Panc1 (cell line): ENCODE measurements at regions not wholly inside any gene's neighbourhood (a gene's known extent, or its start where the extent isn't known, plus 50 kb on each side); places are given as distances from the start of the nearest gene placed in this dataset.

ENCODE experiments used
- ATAC-seq: fragments of 200-7000 bp; cut with Tn5 transposase; 2 replicates; pipeline ENCODE4 v1.9.1; 2020; ENCODE audit warnings: mild to moderate bottlenecking, moderate library complexity
- BruUV-seq: library from RNA; stranded (reverse); fragments of 400-500 nt; replicated peaks from 2 replicates; lab custom pipeline; 2021; lab: Mats Ljungman, UMichigan
- CTCF ChIA-PET: fragments of 300-600 bp; sonication (Branson Sonifier 250); formaldehyde crosslinking; loops from one replicate; lab custom pipeline; 2022; ENCODE audit warnings: antibody characterized with exemption; lab: Charles Lee
- POLR2A ChIA-PET: fragments of 300-600 bp; sonication (Branson Sonifier 250); formaldehyde crosslinking; loops from one replicate; lab custom pipeline; 2022; ENCODE audit warnings: antibody characterized with exemption; lab: Charles Lee
- DNase-seq: peaks from one replicate; pipeline ENCODE4 v3.0.0-alpha.2; 2010; ENCODE audit warnings: low read depth, low spot score
- H3K27ac ChIP-seq: 2 replicates; pipeline ENCODE4 v1.5.1; 2011; ENCODE audit warnings: mild to moderate bottlenecking, low read length, inconsistent platforms
- H3K27me3 ChIP-seq: fragments of 200-500 bp; sonication (Bioruptor generic); 2 replicates; pipeline ENCODE4 v1.6.0; 2014; ENCODE audit warnings: low read length, inconsistent platforms; ENCODE audit not compliant: control insufficient read depth, insufficient read depth
- H3K36me3 ChIP-seq: fragments of 200-500 bp; sonication (Bioruptor generic); 2 replicates; pipeline ENCODE4 v1.5.1; 2014; ENCODE audit warnings: inconsistent platforms, mild to moderate bottlenecking, low read length, moderate library complexity; ENCODE audit not compliant: control insufficient read depth, insufficient read depth
- H3K4me1 ChIP-seq: 2 replicates; pipeline ENCODE4 v1.5.1; 2011; ENCODE audit warnings: inconsistent platforms, mild to moderate bottlenecking, low read length, moderate library complexity; ENCODE audit not compliant: control insufficient read depth, insufficient read depth
- H3K4me3 ChIP-seq, 2 experiments: 2 replicates each; pipeline ENCODE4 v1.5.1; 2011 to 2012; ENCODE audit warnings: low read depth in 2 of 2, low read length in 2 of 2, mild to moderate bottlenecking in 2 of 2, inconsistent platforms in 1 of 2, moderate library complexity in 1 of 2
- H3K9me3 ChIP-seq: fragments of 200-500 bp; sonication (Bioruptor generic); 2 replicates; pipeline ENCODE4 v1.5.1; 2014; ENCODE audit warnings: low read depth, mild to moderate bottlenecking, inconsistent platforms, low read length, moderate library complexity; ENCODE audit not compliant: control insufficient read depth, insufficient read depth
- POLR2AphosphoS5 ChIP-seq: IDR thresholded peaks from 2 replicates; pipeline ENCODE4 v1.6.1; 2012; ENCODE audit warnings: mild to moderate bottlenecking, low read depth, low read length, moderate library complexity
- REST ChIP-seq, 2 experiments: IDR thresholded peaks; 2 replicates each; pipeline ENCODE4 v1.6.1; 2011 to 2012; ENCODE audit warnings: low read depth in 2 of 2, control low read depth in 1 of 2, low read length in 1 of 2, mild to moderate bottlenecking in 1 of 2, moderate library complexity in 1 of 2; ENCODE audit not compliant: insufficient read depth in 1 of 2
- SIN3A ChIP-seq: IDR thresholded peaks from 2 replicates; pipeline ENCODE4 v1.6.1; 2012; ENCODE audit warnings: low read depth, mild to moderate bottlenecking, low read length, moderate library complexity, borderline replicate concordance; ENCODE audit not compliant: insufficient read depth
- TCF7L2 ChIP-seq: IDR thresholded peaks from 2 replicates; pipeline ENCODE4 v1.6.1; 2011; ENCODE audit warnings: mild to moderate bottlenecking, low read depth, low read length, inconsistent platforms
- in situ Hi-C: cut with HindIII; loops from 2 replicates; pipeline ENCODE4 v1.10.0; 2016; ENCODE audit warnings: low sequenced_read_pairs, low pct_unique_long_range_greater_than_20kb
- intact Hi-C: fragments of 100-400 bp; cut with micrococcal nuclease; formaldehyde crosslinking; loops from one replicate; pipeline ENCODE4 v1.10.0; 2022; ENCODE audit not compliant: unreplicated experiment
- TF ChIP-seq, protein P1 (sequence below): fragments of 450-650 bp; IDR thresholded peaks from 2 replicates; pipeline ENCODE4 v1.5.1; 2017; ENCODE audit warnings: mild to moderate bottlenecking

DNA sequence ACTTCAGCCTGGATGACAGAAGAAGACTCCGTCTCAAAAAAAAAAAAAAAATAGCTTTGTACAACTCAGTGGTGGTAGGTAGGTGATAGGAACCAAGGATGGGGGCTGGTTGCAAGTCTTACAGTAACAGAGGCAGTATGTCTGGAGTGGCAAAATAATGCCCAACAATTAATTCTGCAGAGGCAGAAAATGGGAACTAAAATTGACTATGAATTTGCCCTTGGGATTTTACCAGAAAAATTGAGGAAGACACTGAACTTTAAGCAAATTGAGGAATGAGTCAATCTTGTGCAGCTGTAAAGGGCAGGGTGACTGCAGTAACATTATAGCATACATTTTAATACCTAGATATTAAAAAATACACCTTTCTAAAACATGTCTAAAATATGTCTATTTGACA lies 116.1 kb upstream of the FOXN2 start:
- DNase-seq (no peak), ATAC-seq (no peak)
- H3K9me3 ChIP-seq: no peaks in the 10 kb centered on the region
- TF ChIP-seq REST (IDR thresholded peaks at IDR 0.05; ENCODE audit: insufficient read depth in 1 of 2, low read depth in 2 of 2, low read length in 1 of 2) (no peak), POLR2AphosphoS5 (no peak), SIN3A (no peak), TCF7L2 (no peak)
- TF ChIP-seq, protein P1, sequence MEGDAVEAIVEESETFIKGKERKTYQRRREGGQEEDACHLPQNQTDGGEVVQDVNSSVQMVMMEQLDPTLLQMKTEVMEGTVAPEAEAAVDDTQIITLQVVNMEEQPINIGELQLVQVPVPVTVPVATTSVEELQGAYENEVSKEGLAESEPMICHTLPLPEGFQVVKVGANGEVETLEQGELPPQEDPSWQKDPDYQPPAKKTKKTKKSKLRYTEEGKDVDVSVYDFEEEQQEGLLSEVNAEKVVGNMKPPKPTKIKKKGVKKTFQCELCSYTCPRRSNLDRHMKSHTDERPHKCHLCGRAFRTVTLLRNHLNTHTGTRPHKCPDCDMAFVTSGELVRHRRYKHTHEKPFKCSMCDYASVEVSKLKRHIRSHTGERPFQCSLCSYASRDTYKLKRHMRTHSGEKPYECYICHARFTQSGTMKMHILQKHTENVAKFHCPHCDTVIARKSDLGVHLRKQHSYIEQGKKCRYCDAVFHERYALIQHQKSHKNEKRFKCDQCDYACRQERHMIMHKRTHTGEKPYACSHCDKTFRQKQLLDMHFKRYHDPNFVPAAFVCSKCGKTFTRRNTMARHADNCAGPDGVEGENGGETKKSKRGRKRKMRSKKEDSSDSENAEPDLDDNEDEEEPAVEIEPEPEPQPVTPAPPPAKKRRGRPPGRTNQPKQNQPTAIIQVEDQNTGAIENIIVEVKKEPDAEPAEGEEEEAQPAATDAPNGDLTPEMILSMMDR: no peak
- no peaks in the 10 kb centered on the region for H3K36me3 ChIP-seq
- BruUV-seq: no TSS peak
- H3K27me3 ChIP-seq: peaks cover under 1% of the 10 kb centered on the region; the same call in 1 of the 2 replicates
- in situ Hi-C loops (no loop called here), intact Hi-C loops (no loop called here)
- CTCF ChIA-PET: no interaction called here
- H3K27ac ChIP-seq: no peak overlapping the region
- POLR2A ChIA-PET: no interaction called here
- H3K4me1 ChIP-seq: no peaks in the 10 kb centered on the region
- no peak overlapping the region for H3K4me3 ChIP-seq

GRCh38 chr2:48199070-48199469 lies 115.4 kb upstream of the FOXN2 start:
- no peak overlapping the region for H3K27ac ChIP-seq
- no peak for TF ChIP-seq SIN3A
- TF ChIP-seq POLR2AphosphoS5: no peak
- no peak for TF ChIP-seq REST (IDR thresholded peaks at IDR 0.05; ENCODE audit: insufficient read depth in 1 of 2, low read depth in 2 of 2, low read length in 1 of 2)
- TF ChIP-seq TCF7L2: no peak
- TF ChIP-seq, protein P1: no peak
- H3K4me3 ChIP-seq: no peak overlapping the region
- H3K9me3 ChIP-seq: no peaks in the 10 kb centered on the region
- BruUV-seq: no TSS peak
- ATAC-seq: no peak
- intact Hi-C loops (no loop called here), in situ Hi-C loops (no loop called here)
- no peaks in the 10 kb centered on the region for H3K4me1 ChIP-seq
- no peaks in the 10 kb centered on the region for H3K27me3 ChIP-seq
- ChIA-PET POLR2A (no interaction called here), CTCF (no interaction called here)
- H3K36me3 ChIP-seq: no peaks in the 10 kb centered on the region
- DNase-seq: no peak
